ENCODE measurements at regions not wholly inside any gene's neighbourhood (a gene's known extent, or its start where the extent isn't known, plus 50 kb on each side); places are given as distances from the start of the nearest gene placed in this dataset.
A peak's percentile ranks its signal among the peaks of the same experiment; 100 is the strongest.

- ChIA-PET POLR2A (no interaction called here), CTCF (interaction anchor here (1.8 kb wide), 1 partner anchor 19 kb away, joined by 5 read pairs; no protein-coding TSS in a partner anchor)
- BruUV-seq (replicated peaks) = no TSS peak
- DNase-seq (ENCODE audit: low read depth, low spot score) = peak; percentile 97
- no peaks in the 10 kb centered on the region for H4K20me1 ChIP-seq (replicated peaks; ENCODE audit: control insufficient read depth, extremely low read depth, insufficient read depth, low read length)
- H3K4me2 ChIP-seq (ENCODE audit: insufficient read depth, low read length) = peak overlapping the region; percentile 8
- intact Hi-C loops (cut with micrococcal nuclease) = loop anchor here (2.0 to 5.0 kb wide), 2 partner anchors 66 to 79 kb away; no protein-coding TSS in a partner anchor
- no peaks in the 10 kb centered on the region for H3K79me2 ChIP-seq (ENCODE audit: control insufficient read depth, insufficient read depth, low read length)
- dilution Hi-C loops (cut with MboI; ENCODE audit: extremely low pct_ligation_motif_present, low sequenced_read_pairs) = no loop called here
- FAIRE-seq = peak; percentile 68
- peaks cover 4% of the 10 kb centered on the region for H3K4me1 ChIP-seq (ENCODE audit: control insufficient read depth, extremely low read depth, insufficient read depth, low read length)
- no peaks in the 10 kb centered on the region for H3K27me3 ChIP-seq (ENCODE audit: control insufficient read depth in 2 of 2, insufficient read depth in 2 of 2, low read length in 2 of 2)
- H3K4me3 ChIP-seq (replicated peaks in 1 of 3; ENCODE audit: insufficient read depth in 1 of 3, low read depth in 1 of 3, low read length in 3 of 3) = no peak overlapping the region
- no peaks in the 10 kb centered on the region for H3K9me1 ChIP-seq (replicated peaks; ENCODE audit: control insufficient read depth, extremely low read depth, insufficient read depth, low read length)
- H2AFZ ChIP-seq (ENCODE audit: low read depth, low read length) = no peak overlapping the region
- no peak overlapping the region for H3K9ac ChIP-seq (replicated peaks; ENCODE audit: extremely low read depth, insufficient read depth, low read length)
- TF ChIP-seq CTCF (IDR thresholded peaks at IDR 0.05; ENCODE audit: extremely low read depth in 1 of 2, insufficient read depth in 1 of 2, low read depth in 1 of 2, low read length in 2 of 2) (no peak), GATA2 (IDR thresholded peaks at IDR 0.05; ENCODE audit: insufficient read depth, insufficient read length, low read depth, low read length) (peak; percentile 14), MYC (IDR thresholded peaks at IDR 0.05; ENCODE audit: low read depth, low read length) (no peak), EZH2 (IDR thresholded peaks at IDR 0.05; ENCODE audit: borderline replicate concordance, low read depth, low read length, severe bottlenecking) (no peak)
- no peak overlapping the region for H3K27ac ChIP-seq (ENCODE audit: insufficient read depth, low read depth, low read length)
- no peaks in the 10 kb centered on the region for H3K9me3 ChIP-seq (replicated peaks; ENCODE audit: control insufficient read depth, insufficient read depth, low read length)
- H3K36me3 ChIP-seq (ENCODE audit: control insufficient read depth in 2 of 2, extremely low read depth in 1 of 2, insufficient read depth in 2 of 2, low read length in 2 of 2) = no peaks in the 10 kb centered on the region
Measured at GRCh38 chr18:41666231-41666630, 288.8 kb upstream of the PIK3C3 start.

- ChIA-PET CTCF (no interaction called here), POLR2A (no interaction called here)
- no peak for TF ChIP-seq POLR2A (IDR thresholded peaks at IDR 0.05; ENCODE audit: low read depth, low read length)
- Histone ChIP-seq H3K4me3 (replicated peaks in 1 of 3; ENCODE audit: insufficient read depth in 1 of 3, low read depth in 1 of 3, low read length in 3 of 3) (no peak overlapping the region), H3K27me3 (ENCODE audit: control insufficient read depth in 2 of 2, insufficient read depth in 2 of 2, low read length in 2 of 2) (no peaks in the 10 kb centered on the region), H4K20me1 (replicated peaks; ENCODE audit: control insufficient read depth, extremely low read depth, insufficient read depth, low read length) (no peaks in the 10 kb centered on the region), H3K4me1 (ENCODE audit: control insufficient read depth, extremely low read depth, insufficient read depth, low read length) (peaks cover 8% of the 10 kb centered on the region), H2AFZ (ENCODE audit: low read depth, low read length) (no peak overlapping the region), H3K9ac (replicated peaks; ENCODE audit: extremely low read depth, insufficient read depth, low read length) (no peak overlapping the region), H3K9me3 (replicated peaks; ENCODE audit: control insufficient read depth, insufficient read depth, low read length) (no peaks in the 10 kb centered on the region), H3K36me3 (ENCODE audit: control insufficient read depth in 2 of 2, extremely low read depth in 1 of 2, insufficient read depth in 2 of 2, low read length in 2 of 2) (no peaks in the 10 kb centered on the region), H3K27ac (ENCODE audit: insufficient read depth, low read depth, low read length) (no peak overlapping the region), H3K9me1 (replicated peaks; ENCODE audit: control insufficient read depth, extremely low read depth, insufficient read depth, low read length) (no peaks in the 10 kb centered on the region), H3K4me2 (ENCODE audit: insufficient read depth, low read length) (no peak overlapping the region), H3K79me2 (ENCODE audit: control insufficient read depth, insufficient read depth, low read length) (no peaks in the 10 kb centered on the region)
- no peak for DNase-seq (ENCODE audit: low read depth, low spot score)
- BruUV-seq (replicated peaks) = no TSS peak
- dilution Hi-C loops (cut with MboI; ENCODE audit: extremely low pct_ligation_motif_present, low sequenced_read_pairs) (no loop called here), intact Hi-C loops (cut with micrococcal nuclease) (loop anchor here (5.0 kb wide), 1 partner anchor 67 kb away; no protein-coding TSS in a partner anchor)
- FAIRE-seq = no peak
Measured at GRCh38 chr18:41665210-41665609, 289.8 kb upstream of the PIK3C3 start.

Measured in endothelial cell of umbilical vein (primary cell).